K562 (cell line): ENCODE measurements at regions not wholly inside any gene's neighbourhood (a gene's known extent, or its start where the extent isn't known, plus 50 kb on each side); places are given as distances from the start of the nearest gene placed in this dataset.

Experiments
- ARNT ChIP-seq, 2 experiments: fragments of 450-650 bp; IDR thresholded peaks; 2 replicates each; pipeline ENCODE4 v1.6.1; 2016; ENCODE audit warnings: mild to moderate bottlenecking in 1 of 2
- BHLHE40 ChIP-seq: IDR thresholded peaks from 2 replicates; pipeline ENCODE4 v1.6.1; 2011; ENCODE audit warnings: low read length, improper control_type of control experiment
- CAMTA2 ChIP-seq: fragments of 250-450 bp; sonication (Bioruptor Pico); conservative IDR thresholded peaks from 2 replicates; pipeline ENCODE4 v1.5.1; 2022
- FOSL1 ChIP-seq: fragments of 200-800 bp; sonication (Bioruptor generic); conservative IDR thresholded peaks from 2 replicates; pipeline ENCODE4 v1.6.1; 2016; ENCODE audit warnings: missing genetic modification characterization, missing compliant biosample characterization
- KDM4B ChIP-seq, 2 experiments: fragments of 450-650 bp in 1 of 2; sonication (generic) in 1 of 2; IDR thresholded peaks; 2 replicates each; pipeline ENCODE4 v1.6.1; 2016 to 2017; ENCODE audit warnings: borderline replicate concordance in 2 of 2, antibody characterized with exemption in 1 of 2, low read depth in 1 of 2, mild to moderate bottlenecking in 1 of 2
- MTA2 ChIP-seq: fragments of 450-650 bp; IDR thresholded peaks from 2 replicates; pipeline ENCODE4 v1.6.1; 2016; ENCODE audit warnings: low read depth
- RAD51 ChIP-seq: fragments of 450-650 bp; IDR thresholded peaks from 2 replicates; pipeline ENCODE4 v1.7.1; 2016; ENCODE audit warnings: low read depth, mild to moderate bottlenecking, borderline replicate concordance
- RBM34 ChIP-seq: fragments of 200-400 bp; formaldehyde crosslinking; IDR thresholded peaks from 2 replicates; pipeline ENCODE4 v1.6.1; 2018; ENCODE audit warnings: low read length, borderline replicate concordance; ENCODE audit not compliant: insufficient read depth
- RCOR1 ChIP-seq, 2 experiments: IDR thresholded peaks; 2 replicates each; pipeline ENCODE4 v1.6.1; 2012; ENCODE audit warnings: low read depth in 2 of 2, low read length in 2 of 2, borderline replicate concordance in 1 of 2, improper control_type of control experiment in 1 of 2
- STAG1 ChIP-seq: sonication (generic); formaldehyde crosslinking; IDR thresholded peaks from 2 replicates; pipeline ENCODE4 v1.5.0; 2020; ENCODE audit warnings: missing genetic modification reagents, borderline replicate concordance
- ZNF134 ChIP-seq: fragments of 250-450 bp; sonication (Bioruptor Pico); conservative IDR thresholded peaks from 2 replicates; pipeline ENCODE4 v1.4.0; 2020
- ZNF76 ChIP-seq: fragments of 250-450 bp; sonication (Bioruptor Pico); IDR thresholded peaks from 2 replicates; pipeline ENCODE4 v1.4.0; 2020; ENCODE audit warnings: mild to moderate bottlenecking, moderate library complexity, borderline replicate concordance
- ZNF785 ChIP-seq: fragments of 250-450 bp; sonication (Bioruptor Pico); IDR thresholded peaks from 2 replicates; pipeline ENCODE4 v1.4.0; 2020; ENCODE audit warnings: mild to moderate bottlenecking
- TF ChIP-seq, protein P1 (sequence below), 2 experiments: fragments of 450-650 bp in 1 of 2; sonication (generic) in 1 of 2; formaldehyde crosslinking in 1 of 2; IDR thresholded peaks; 2 replicates each; pipeline versions ENCODE4 v1.7.1 to v1.9.0; 2016 to 2022; ENCODE audit warnings: inconsistent platforms in 1 of 2, mild to moderate bottlenecking in 1 of 2, missing genetic modification reagents in 1 of 2
- TF ChIP-seq, protein P2 (sequence below): fragments of 450-650 bp; conservative IDR thresholded peaks from 2 replicates; pipeline ENCODE4 v1.6.1; 2016; ENCODE audit warnings: missing genetic modification characterization, low read depth, mild to moderate bottlenecking, control low read depth, missing compliant biosample characterization
- TF ChIP-seq, protein P3 (sequence below): IDR thresholded peaks from 2 replicates; pipeline ENCODE4 v1.6.1; 2011; ENCODE audit warnings: borderline replicate concordance, low read depth, mild to moderate bottlenecking, moderate library complexity, low read length; ENCODE audit not compliant: insufficient read depth, poor library complexity, severe bottlenecking

DNA sequence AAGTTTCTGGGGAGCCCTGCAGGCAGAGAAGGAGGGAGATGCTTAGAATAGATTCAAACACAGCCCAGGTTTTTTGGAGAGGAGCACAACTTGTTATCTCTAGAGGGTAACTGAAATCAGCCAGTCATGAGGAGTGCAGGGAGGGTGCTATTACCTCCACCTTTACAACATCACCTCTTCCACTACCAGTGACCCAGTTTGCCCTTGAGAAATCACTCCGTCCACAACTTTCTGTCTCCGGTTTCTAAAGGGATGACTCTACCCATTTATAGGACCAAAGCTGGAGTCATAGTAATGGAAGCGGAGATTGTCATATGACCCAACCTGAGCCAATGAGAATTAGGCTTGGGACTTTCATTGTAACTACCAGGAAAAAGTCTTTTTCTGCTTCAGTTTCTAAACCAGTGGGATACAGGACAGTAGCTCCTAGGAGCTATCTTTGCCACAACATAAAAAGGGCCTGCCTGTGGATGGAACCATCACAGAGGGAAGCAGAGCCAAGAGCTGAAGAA is 131.2 kb upstream of the SERPIND1 start (continued):
- TF ChIP-seq, protein P1, sequence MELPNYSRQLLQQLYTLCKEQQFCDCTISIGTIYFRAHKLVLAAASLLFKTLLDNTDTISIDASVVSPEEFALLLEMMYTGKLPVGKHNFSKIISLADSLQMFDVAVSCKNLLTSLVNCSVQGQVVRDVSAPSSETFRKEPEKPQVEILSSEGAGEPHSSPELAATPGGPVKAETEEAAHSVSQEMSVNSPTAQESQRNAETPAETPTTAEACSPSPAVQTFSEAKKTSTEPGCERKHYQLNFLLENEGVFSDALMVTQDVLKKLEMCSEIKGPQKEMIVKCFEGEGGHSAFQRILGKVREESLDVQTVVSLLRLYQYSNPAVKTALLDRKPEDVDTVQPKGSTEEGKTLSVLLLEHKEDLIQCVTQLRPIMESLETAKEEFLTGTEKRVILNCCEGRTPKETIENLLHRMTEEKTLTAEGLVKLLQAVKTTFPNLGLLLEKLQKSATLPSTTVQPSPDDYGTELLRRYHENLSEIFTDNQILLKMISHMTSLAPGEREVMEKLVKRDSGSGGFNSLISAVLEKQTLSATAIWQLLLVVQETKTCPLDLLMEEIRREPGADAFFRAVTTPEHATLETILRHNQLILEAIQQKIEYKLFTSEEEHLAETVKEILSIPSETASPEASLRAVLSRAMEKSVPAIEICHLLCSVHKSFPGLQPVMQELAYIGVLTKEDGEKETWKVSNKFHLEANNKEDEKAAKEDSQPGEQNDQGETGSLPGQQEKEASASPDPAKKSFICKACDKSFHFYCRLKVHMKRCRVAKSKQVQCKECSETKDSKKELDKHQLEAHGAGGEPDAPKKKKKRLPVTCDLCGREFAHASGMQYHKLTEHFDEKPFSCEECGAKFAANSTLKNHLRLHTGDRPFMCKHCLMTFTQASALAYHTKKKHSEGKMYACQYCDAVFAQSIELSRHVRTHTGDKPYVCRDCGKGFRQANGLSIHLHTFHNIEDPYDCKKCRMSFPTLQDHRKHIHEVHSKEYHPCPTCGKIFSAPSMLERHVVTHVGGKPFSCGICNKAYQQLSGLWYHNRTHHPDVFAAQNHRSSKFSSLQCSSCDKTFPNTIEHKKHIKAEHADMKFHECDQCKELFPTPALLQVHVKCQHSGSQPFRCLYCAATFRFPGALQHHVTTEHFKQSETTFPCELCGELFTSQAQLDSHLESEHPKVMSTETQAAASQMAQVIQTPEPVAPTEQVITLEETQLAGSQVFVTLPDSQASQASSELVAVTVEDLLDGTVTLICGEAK (IDR thresholded peaks at IDR 0.05): no peak
- TF ChIP-seq, protein P1 (CRISPR knock-in tag; IDR thresholded peaks at IDR 0.05): no peak; the same call in 1 of the 2 replicates
- TF ChIP-seq ZNF76 (CRISPR knock-in tag) (no peak), ARNT (IDR thresholded peaks at IDR 0.05) (peak in 1 of 2 experiments; percentile 39; a peak in 1 of 4 replicates), ZNF785 (no peak), RBM34 (no peak), FOSL1 (tag) (no peak), MTA2 (no peak), STAG1 (CRISPR knock-in tag) (no peak), BHLHE40 (no peak), KDM4B (IDR thresholded peaks at IDR 0.05; ENCODE audit: borderline replicate concordance in 2 of 2, low read depth in 1 of 2) (no peak), CAMTA2 (CRISPR knock-in tag) (no peak), RAD51 (peak; percentile 84), RCOR1 (IDR thresholded peaks at IDR 0.05; ENCODE audit: borderline replicate concordance in 1 of 2, low read depth in 2 of 2, low read length in 2 of 2) (0 out of 4 replicates have a peak, but pooled peaks of 1 of the 2 experiments have one; percentile 10), ZNF134 (no peak)
- TF ChIP-seq, protein P2, sequence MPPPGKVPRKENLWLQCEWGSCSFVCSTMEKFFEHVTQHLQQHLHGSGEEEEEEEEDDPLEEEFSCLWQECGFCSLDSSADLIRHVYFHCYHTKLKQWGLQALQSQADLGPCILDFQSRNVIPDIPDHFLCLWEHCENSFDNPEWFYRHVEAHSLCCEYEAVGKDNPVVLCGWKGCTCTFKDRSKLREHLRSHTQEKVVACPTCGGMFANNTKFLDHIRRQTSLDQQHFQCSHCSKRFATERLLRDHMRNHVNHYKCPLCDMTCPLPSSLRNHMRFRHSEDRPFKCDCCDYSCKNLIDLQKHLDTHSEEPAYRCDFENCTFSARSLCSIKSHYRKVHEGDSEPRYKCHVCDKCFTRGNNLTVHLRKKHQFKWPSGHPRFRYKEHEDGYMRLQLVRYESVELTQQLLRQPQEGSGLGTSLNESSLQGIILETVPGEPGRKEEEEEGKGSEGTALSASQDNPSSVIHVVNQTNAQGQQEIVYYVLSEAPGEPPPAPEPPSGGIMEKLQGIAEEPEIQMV (tag): no peak
- TF ChIP-seq, protein P3, sequence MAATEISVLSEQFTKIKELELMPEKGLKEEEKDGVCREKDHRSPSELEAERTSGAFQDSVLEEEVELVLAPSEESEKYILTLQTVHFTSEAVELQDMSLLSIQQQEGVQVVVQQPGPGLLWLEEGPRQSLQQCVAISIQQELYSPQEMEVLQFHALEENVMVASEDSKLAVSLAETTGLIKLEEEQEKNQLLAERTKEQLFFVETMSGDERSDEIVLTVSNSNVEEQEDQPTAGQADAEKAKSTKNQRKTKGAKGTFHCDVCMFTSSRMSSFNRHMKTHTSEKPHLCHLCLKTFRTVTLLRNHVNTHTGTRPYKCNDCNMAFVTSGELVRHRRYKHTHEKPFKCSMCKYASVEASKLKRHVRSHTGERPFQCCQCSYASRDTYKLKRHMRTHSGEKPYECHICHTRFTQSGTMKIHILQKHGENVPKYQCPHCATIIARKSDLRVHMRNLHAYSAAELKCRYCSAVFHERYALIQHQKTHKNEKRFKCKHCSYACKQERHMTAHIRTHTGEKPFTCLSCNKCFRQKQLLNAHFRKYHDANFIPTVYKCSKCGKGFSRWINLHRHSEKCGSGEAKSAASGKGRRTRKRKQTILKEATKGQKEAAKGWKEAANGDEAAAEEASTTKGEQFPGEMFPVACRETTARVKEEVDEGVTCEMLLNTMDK: no peak
